Progenitor cell of endocrine pancreas (in vitro differentiated cells): ENCODE measurements at regions not wholly inside any gene's neighbourhood (a gene's known extent, or its start where the extent isn't known, plus 50 kb on each side); places are given as distances from the start of the nearest gene placed in this dataset.

ENCODE experiments used
- DNase-seq: peaks from one replicate; pipeline ENCODE4 v3.0.0; 2021; ENCODE audit warnings: low spot score; ENCODE audit not compliant: unreplicated experiment
- H3K27ac Mint-ChIP-seq: 2 replicates; pipeline ENCODE4 v1.8.0; 2021; ENCODE audit warnings: mild to moderate bottlenecking, moderate library complexity, mixed read lengths
- H3K27me3 Mint-ChIP-seq: 2 replicates; pipeline ENCODE4 v1.8.0; 2021; ENCODE audit warnings: mixed read lengths
- H3K36me3 Mint-ChIP-seq: 2 replicates; pipeline ENCODE4 v1.8.0; 2022; ENCODE audit warnings: mixed read lengths; ENCODE audit not compliant: insufficient read depth
- H3K4me1 Mint-ChIP-seq: 2 replicates; pipeline ENCODE4 v1.8.0; 2021; ENCODE audit warnings: low read depth, mixed read lengths
- H3K4me3 Mint-ChIP-seq: 2 replicates; pipeline ENCODE4 v1.8.0; 2021; ENCODE audit warnings: low read depth, mild to moderate bottlenecking, moderate library complexity, mixed read lengths
- H3K9me3 Mint-ChIP-seq: 2 replicates; pipeline ENCODE4 v1.8.0; 2021; ENCODE audit warnings: low read depth, mixed read lengths
- TF ChIP-seq, protein P1 (sequence below): fragments of 200-600 bp; sonication (generic); IDR thresholded peaks from one replicate; pipeline ENCODE4 v1.5.0; 2021; ENCODE audit warnings: antibody characterized with exemption, mild to moderate bottlenecking; ENCODE audit not compliant: unreplicated experiment

DNA sequence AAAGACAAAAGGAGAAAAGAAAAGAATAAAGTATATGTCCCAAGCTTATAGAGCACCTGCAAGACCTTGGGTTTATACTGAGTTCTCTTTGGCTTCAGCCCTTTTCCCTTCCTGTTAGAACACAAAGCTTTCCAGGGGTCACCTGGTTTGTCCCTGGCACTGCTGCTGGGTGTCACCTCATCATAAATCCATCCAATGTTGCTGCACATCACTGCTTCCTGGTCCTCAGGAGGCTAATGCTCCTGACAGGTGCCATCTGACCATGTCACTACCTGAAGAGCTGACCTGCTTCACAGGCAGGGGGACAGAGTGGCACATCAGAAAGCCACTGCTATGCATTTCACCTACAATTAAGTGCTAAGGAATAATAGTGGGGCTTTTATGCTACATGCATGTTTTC, 164.6 kb upstream of the ELAC2 start:
- Mint-ChIP-seq H3K27me3 (no peaks in the 10 kb centered on the region), H3K4me1 (peaks cover 39% of the 10 kb centered on the region), H3K36me3 (peaks cover 9% of the 10 kb centered on the region), H3K4me3 (peak overlapping the region; percentile 25), H3K27ac (peak overlapping the region; percentile 99), H3K9me3 (peaks cover 13% of the 10 kb centered on the region)
- TF ChIP-seq, protein P1, sequence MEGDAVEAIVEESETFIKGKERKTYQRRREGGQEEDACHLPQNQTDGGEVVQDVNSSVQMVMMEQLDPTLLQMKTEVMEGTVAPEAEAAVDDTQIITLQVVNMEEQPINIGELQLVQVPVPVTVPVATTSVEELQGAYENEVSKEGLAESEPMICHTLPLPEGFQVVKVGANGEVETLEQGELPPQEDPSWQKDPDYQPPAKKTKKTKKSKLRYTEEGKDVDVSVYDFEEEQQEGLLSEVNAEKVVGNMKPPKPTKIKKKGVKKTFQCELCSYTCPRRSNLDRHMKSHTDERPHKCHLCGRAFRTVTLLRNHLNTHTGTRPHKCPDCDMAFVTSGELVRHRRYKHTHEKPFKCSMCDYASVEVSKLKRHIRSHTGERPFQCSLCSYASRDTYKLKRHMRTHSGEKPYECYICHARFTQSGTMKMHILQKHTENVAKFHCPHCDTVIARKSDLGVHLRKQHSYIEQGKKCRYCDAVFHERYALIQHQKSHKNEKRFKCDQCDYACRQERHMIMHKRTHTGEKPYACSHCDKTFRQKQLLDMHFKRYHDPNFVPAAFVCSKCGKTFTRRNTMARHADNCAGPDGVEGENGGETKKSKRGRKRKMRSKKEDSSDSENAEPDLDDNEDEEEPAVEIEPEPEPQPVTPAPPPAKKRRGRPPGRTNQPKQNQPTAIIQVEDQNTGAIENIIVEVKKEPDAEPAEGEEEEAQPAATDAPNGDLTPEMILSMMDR: no peak
- DNase-seq: no peak

DNA sequence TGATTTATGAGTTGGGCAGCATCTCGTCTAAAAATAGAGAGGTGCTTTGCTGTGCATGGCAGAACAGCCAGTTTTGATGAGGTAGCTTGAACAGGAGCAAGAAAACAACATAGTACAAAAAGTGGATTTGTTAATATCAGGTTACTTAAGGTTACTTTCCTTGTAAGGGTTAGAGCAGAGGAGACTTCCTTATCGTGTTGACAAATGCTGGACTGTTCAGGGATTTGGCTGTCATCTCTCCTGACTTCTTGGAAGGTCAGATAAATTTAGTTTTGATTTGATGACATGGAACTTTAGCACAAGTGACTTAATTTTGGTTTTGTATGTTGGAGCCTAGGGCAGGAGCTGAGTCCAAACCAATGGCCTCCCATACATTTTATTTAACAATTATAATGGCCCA, 163.9 kb upstream of the ELAC2 start:
- H3K9me3 Mint-ChIP-seq: peaks cover 13% of the 10 kb centered on the region
- no peak for DNase-seq
- peak overlapping the region; percentile 99 for H3K27ac Mint-ChIP-seq
- peaks cover 37% of the 10 kb centered on the region for H3K4me1 Mint-ChIP-seq
- TF ChIP-seq, protein P1: no peak
- peaks cover 10% of the 10 kb centered on the region for H3K36me3 Mint-ChIP-seq
- H3K4me3 Mint-ChIP-seq: no peak overlapping the region
- H3K27me3 Mint-ChIP-seq: no peaks in the 10 kb centered on the region

DNA sequence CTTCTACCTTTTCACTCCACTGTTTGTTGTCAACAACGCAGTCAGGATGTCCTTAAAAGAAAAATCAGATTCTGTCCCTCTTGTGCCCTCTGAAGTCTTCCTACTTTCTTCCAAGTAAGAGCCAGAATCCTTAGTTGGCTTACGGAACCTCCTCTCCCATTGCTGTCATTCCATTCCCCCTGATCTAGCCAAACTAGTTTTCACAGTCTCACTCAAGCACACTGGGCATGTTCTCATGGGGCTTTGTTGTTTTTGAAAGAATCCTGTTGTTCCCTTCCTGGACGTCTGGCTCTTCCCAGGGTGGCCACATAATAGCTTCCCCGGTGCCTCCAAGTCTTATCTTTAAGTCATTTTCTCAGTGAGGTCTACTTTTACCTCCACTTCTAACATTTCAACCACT, 158.6 kb upstream of the ELAC2 start:
- Mint-ChIP-seq H3K9me3 (peaks cover 31% of the 10 kb centered on the region), H3K36me3 (peaks cover 17% of the 10 kb centered on the region), H3K4me3 (no peak overlapping the region), H3K4me1 (peaks cover 9% of the 10 kb centered on the region), H3K27me3 (no peaks in the 10 kb centered on the region), H3K27ac (peak overlapping the region; percentile 78)
- TF ChIP-seq, protein P1: no peak
- DNase-seq: no peak

DNA sequence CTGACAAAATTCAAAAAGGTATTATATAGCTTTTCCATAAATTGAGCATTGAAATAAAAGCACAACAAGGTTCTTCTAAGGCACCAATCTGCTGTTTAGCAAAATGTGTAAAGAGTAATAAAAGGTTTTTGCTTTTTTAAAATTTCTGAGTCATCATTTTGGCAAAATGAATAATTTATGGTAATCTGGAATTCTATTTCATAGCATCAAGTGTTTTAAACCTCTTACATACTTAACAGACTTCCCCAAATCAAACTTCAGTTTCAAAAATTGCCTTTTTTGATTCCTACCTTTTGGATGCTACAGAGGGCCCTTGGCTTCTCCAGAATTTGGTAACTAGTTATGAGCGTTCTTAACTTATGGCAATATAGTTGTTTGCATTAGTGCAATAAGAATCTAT, 154.0 kb upstream of the ELAC2 start:
- H3K36me3 Mint-ChIP-seq: peaks cover 14% of the 10 kb centered on the region
- H3K4me1 Mint-ChIP-seq: peaks cover 7% of the 10 kb centered on the region
- TF ChIP-seq, protein P1: no peak
- H3K9me3 Mint-ChIP-seq: peaks cover 42% of the 10 kb centered on the region
- H3K27ac Mint-ChIP-seq: no peak overlapping the region
- H3K4me3 Mint-ChIP-seq: no peak overlapping the region
- H3K27me3 Mint-ChIP-seq: no peaks in the 10 kb centered on the region
- no peak for DNase-seq

DNA sequence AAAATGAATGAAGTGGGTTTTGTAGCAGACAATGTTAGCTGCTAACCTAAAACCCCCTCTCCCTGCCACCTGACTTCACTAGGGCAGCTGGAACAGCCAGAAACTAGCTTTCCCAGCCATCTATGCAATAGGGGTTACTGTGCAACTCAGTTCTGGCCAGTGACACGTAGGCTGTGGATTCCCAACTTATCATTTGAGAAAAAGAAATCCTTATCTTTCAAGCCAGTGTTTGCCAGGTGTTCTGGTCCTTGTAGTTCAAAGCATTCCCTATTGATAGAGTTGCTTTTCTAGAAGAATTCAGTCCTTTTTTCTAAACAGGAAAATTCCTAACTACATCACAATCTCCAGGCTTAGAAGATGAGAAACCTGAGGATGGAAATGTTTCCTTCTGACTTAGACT, 144.5 kb upstream of the ELAC2 start:
- Mint-ChIP-seq H3K27me3 (no peaks in the 10 kb centered on the region), H3K9me3 (peaks cover 12% of the 10 kb centered on the region), H3K4me1 (no peaks in the 10 kb centered on the region), H3K27ac (no peak overlapping the region), H3K36me3 (peaks cover 2% of the 10 kb centered on the region), H3K4me3 (no peak overlapping the region)
- DNase-seq: no peak
- TF ChIP-seq, protein P1: no peak

DNA sequence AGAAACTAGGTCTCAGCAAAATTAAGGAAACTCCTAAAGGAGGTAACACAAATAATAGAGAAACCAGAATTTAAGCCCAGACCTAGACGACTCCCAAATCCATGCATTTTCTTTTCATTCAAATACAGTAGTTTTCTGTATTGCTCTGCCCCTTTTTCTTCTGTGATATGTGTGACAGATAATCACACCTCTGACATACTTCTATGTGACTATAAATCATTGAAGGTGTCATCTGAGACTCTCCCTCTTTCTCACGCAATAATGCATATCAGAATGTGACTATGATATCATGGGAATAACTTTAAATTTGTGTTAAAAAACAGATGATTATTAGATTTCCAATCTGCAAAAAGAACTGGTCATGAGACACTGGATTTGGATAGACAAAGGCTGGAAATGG, 143.0 kb upstream of the ELAC2 start:
- TF ChIP-seq, protein P1: no peak

More for the DNA sequence above, 143.0 kb upstream of the ELAC2 start:
- Mint-ChIP-seq H3K27ac (no peak overlapping the region), H3K9me3 (peaks cover 4% of the 10 kb centered on the region), H3K4me3 (no peak overlapping the region), H3K4me1 (no peaks in the 10 kb centered on the region), H3K36me3 (peaks cover 2% of the 10 kb centered on the region), H3K27me3 (no peaks in the 10 kb centered on the region)
- no peak for DNase-seq
